ENCODE measurements at regions not wholly inside any gene's neighbourhood (a gene's known extent, or its start where the extent isn't known, plus 50 kb on each side); places are given as distances from the start of the nearest gene placed in this dataset.

DNA sequence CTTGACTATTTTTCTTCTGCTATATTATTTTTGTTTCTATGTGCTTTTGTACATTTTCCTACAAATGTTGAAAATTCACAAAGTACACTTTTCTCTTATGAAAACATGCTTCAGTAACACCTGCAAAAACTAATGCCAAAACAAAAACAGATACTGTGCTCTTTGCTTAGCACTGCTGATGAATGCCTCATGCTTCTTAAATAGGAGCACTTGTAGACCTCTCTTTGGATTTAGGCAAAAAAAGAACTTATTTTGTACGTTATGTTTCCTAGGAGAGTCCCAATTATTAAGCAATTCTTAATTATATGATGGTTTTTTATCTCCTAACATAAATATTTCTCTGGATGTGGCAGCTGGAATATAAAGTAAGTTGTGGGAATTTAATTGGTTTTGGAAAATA is 285.0 kb upstream of the ARSJ start:
- TF ChIP-seq, protein P1, sequence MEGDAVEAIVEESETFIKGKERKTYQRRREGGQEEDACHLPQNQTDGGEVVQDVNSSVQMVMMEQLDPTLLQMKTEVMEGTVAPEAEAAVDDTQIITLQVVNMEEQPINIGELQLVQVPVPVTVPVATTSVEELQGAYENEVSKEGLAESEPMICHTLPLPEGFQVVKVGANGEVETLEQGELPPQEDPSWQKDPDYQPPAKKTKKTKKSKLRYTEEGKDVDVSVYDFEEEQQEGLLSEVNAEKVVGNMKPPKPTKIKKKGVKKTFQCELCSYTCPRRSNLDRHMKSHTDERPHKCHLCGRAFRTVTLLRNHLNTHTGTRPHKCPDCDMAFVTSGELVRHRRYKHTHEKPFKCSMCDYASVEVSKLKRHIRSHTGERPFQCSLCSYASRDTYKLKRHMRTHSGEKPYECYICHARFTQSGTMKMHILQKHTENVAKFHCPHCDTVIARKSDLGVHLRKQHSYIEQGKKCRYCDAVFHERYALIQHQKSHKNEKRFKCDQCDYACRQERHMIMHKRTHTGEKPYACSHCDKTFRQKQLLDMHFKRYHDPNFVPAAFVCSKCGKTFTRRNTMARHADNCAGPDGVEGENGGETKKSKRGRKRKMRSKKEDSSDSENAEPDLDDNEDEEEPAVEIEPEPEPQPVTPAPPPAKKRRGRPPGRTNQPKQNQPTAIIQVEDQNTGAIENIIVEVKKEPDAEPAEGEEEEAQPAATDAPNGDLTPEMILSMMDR (conservative IDR thresholded peaks at IDR 0.05 in 1 of 2, IDR thresholded peaks at IDR 0.05 in 1 of 2; ENCODE audit: low read depth in 1 of 2, low read length in 2 of 2), result no peak
- no peak for TF ChIP-seq EZH2 (IDR thresholded peaks at IDR 0.05; ENCODE audit: low read length, missing control alignments)

Data from fibroblast of lung (primary cell).